GM12873 (cell line): ENCODE measurements at regions not wholly inside any gene's neighbourhood (a gene's known extent, or its start where the extent isn't known, plus 50 kb on each side); places are given as distances from the start of the nearest gene placed in this dataset.

Experiments
- TF ChIP-seq, protein P1 (sequence below): IDR thresholded peaks from 2 replicates; pipeline ENCODE4 v1.5.1; 2012; ENCODE audit warnings: low read depth, mild to moderate bottlenecking, moderate library complexity, low read length, control low read depth; ENCODE audit not compliant: insufficient read depth; ENCODE audit errors: missing control alignments

DNA sequence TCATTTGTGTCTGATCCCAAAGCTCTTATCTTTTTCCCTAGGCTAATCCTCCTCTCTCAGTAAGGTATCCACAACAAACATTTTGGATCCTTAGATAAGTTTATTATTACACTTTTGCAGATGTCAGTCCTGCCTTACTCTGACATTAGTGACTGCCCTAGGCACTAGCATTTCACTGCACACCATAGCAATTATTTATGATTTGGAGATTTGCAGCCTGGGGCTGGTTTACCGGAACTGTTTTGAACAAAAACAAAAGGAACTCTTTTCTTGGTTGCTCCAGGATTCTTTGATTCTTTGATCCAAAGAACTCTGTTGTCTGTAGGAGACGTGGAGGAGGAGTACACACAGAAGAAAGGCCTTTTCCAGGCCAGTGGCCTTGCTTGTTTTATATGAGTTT, 80.4 kb downstream of the EDNRB start:
- TF ChIP-seq, protein P1, sequence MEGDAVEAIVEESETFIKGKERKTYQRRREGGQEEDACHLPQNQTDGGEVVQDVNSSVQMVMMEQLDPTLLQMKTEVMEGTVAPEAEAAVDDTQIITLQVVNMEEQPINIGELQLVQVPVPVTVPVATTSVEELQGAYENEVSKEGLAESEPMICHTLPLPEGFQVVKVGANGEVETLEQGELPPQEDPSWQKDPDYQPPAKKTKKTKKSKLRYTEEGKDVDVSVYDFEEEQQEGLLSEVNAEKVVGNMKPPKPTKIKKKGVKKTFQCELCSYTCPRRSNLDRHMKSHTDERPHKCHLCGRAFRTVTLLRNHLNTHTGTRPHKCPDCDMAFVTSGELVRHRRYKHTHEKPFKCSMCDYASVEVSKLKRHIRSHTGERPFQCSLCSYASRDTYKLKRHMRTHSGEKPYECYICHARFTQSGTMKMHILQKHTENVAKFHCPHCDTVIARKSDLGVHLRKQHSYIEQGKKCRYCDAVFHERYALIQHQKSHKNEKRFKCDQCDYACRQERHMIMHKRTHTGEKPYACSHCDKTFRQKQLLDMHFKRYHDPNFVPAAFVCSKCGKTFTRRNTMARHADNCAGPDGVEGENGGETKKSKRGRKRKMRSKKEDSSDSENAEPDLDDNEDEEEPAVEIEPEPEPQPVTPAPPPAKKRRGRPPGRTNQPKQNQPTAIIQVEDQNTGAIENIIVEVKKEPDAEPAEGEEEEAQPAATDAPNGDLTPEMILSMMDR = no peak

DNA sequence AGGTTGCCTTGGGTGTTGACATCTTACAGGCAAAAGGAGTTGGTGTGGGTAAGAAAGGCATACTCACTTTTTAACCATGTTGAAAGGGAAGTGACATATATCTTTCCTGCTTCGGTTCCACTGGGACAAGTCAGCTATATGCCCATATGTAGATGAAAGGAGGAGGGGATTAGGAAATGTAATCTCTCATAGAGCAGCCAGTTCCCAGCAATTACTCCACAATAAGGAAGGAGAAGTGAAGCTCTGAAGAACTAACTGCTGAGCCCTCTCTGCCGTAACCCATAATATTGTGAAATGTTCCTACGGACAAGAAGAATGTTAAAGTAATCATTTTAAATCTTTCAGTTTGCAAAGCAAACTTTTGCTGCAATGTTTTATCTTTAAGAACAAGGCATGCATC, 82.2 kb downstream of the EDNRB start:
- TF ChIP-seq, protein P1 = no peak

DNA sequence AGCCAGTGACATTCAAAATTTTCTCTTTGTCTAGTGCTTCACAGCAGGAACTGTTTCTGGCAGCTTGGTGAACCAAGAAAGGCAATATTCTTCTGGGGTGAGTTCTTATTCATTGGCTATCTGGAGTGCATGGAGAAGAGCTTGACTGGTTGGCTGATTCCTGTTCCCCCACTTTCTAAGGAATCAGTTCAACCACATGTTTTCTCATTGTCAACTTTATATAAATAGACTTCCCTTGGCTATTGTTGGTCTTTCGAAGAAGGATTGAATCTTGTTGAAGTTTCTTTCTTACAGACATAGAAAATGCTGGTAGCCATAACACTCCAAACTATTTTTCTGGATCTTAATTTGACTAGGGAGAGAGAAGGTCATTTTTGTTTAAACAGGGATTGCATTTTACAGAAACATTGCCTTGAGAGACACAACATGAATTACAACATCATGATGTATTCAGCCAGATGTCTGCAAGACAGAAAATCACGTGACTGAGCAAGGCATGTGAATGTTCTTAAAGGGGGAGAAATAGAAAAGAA, 85.2 kb downstream of the EDNRB start:
- TF ChIP-seq, protein P1 = no peak

DNA sequence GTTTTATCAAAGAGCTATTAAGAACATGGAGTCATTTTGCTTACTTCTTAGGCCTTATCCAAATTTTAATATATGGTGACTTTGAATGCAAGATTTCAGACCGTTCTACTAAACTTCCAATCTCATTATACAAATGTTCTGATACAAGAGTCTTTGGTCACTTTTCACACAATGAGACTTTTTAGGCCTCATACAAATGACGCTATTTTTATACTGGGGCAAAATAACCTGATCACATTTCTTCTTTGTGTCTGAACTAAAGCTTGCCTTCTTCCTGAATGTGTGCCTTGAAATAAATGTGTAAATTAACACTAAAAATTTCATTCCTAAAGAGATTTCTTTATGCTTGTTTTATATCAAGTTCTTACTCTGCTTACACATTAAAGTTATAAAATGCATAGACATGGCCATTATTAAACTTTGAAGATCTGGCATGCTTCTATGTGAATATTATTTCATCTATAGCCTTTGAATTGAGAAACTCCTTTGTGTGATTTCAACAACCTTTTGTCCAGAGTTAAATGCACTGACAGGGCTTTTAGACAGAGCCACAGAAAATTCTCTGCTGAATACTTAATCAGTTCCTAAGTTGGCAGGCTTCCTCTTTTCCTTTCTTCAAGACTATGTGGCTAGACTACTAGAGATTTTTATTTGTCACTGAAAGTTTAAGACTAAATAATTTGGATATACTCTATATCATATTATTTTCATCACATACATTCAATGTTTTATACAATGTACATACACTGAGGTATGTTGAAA, 86.1 kb downstream of the EDNRB start:
- TF ChIP-seq, protein P1 = no peak

DNA sequence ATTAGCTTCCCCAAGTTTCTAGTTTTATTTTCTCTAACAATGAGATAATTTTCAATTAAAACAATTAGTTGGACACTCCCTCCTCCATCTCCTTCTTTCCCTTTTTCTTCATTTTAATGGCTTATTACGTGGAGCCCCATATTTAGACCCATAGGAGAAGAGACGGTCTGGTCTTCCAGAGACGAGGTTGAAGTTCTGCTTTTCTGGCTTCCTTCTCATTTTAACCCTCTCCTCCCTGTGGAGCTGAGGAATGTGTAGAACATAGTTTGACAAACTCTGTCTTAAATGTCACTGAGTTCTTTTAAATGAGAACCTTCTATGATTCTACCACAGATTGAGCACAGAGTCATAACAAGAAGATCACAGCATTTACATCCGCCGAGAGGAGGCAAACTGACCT, 86.8 kb downstream of the EDNRB start:
- TF ChIP-seq, protein P1 = no peak

DNA sequence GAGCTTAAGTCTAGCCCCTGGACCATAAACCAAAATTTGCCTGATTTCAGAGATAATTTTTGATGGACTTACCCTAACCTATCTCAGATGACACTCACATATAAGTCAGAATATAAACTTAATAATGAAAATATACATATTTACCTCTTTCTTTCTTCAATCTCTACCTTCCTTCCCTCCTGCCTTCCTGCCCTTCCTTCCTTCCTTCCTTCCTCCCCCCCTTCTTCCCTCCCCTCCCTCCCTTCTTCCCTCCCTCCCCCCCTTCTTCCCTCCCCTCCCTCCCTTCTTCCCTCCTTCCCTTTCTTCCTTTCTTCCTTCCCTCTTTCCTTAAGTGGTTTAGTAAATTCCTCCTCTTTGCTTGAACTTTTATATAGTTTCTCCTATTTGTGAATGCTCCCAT, 88.7 kb downstream of the EDNRB start:
- TF ChIP-seq, protein P1 = no peak

DNA sequence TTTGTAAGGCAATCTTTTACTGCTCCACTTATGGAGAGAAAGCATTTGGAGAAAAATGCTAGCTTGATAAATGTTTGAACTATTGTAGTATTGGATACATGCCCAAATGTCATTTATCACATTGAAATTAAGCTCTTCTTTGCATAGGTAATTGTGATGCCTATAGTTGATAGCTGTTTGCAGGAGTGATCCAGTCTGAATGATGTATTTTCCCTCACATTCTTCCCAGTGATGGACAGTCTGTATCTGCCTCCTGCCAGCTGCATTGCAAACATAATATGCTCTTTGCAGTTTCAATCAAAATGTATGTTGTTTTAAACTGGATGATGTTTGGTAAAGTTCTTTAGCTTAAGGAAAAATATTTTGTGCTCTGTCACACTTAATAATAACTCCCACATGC, 89.8 kb downstream of the EDNRB start:
- TF ChIP-seq, protein P1 = no peak
